Muscle layer of duodenum (tissue), 2 donors: ENCODE measurements at regions not wholly inside any gene's neighbourhood (a gene's known extent, or its start where the extent isn't known, plus 50 kb on each side); places are given as distances from the start of the nearest gene placed in this dataset.

Experiments
- H3K27ac ChIP-seq: one replicate; pipeline ENCODE4 v1.7.0; 2013; ENCODE audit warnings: mild to moderate bottlenecking, low read length
- H3K27me3 ChIP-seq: one replicate; pipeline ENCODE4 v1.7.0; 2013; ENCODE audit warnings: low read depth, mild to moderate bottlenecking, control low read depth, low read length
- H3K36me3 ChIP-seq, 2 donors: one replicate each; pipeline ENCODE4 v1.7.0; 2013; ENCODE audit warnings: low read length in 2 of 2, control low read depth in 1 of 2, mild to moderate bottlenecking in 1 of 2; ENCODE audit not compliant: insufficient read depth in 2 of 2, control insufficient read depth in 1 of 2
- H3K4me1 ChIP-seq, 2 donors: one replicate each; pipeline ENCODE4 v1.7.0; 2013; ENCODE audit warnings: low read length in 2 of 2, mild to moderate bottlenecking in 2 of 2, control low read depth in 1 of 2, moderate library complexity in 1 of 2; ENCODE audit not compliant: insufficient read depth in 2 of 2, control insufficient read depth in 1 of 2
- H3K4me3 ChIP-seq, 2 donors: one replicate each; pipeline ENCODE4 v1.7.0; 2013; ENCODE audit warnings: low read length in 2 of 2, low read depth in 1 of 2, mild to moderate bottlenecking in 1 of 2
- H3K9me3 ChIP-seq, 2 donors: one replicate each; pipeline ENCODE4 v1.7.0; 2013; ENCODE audit warnings: low read length in 2 of 2, control low read depth in 1 of 2, mild to moderate bottlenecking in 1 of 2; ENCODE audit not compliant: control insufficient read depth in 1 of 2
- donor health status: healthy.

DNA sequence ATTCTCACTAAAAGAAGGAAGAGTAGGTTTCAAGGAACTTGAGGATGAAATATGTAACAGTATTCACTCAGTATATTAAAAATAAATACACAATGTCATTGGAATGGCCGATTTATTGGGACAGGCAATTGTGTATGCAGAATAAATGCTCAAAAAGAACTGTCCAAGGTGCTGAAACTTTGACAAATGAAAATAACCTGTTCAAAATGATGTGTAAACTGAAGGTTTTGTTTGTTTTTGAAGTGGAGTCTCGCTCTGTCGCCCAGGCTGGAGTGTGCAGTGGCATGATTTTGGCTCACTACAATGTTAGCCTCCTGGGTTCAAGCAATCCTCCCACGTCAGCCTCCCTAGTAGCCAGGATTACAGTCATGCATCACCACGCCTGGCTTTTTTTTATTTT is 318.7 kb upstream of the RBFOX1 start:
- H3K9me3 ChIP-seq: peaks cover 0 to 4% of the 10 kb centered on the region in 2 donors
- H3K36me3 ChIP-seq: no peaks in the 10 kb centered on the region
- H3K4me3 ChIP-seq: no peak overlapping the region
- H3K27ac ChIP-seq: no peak overlapping the region
- H3K4me1 ChIP-seq: no peaks in the 10 kb centered on the region
- H3K27me3 ChIP-seq: no peaks in the 10 kb centered on the region

DNA sequence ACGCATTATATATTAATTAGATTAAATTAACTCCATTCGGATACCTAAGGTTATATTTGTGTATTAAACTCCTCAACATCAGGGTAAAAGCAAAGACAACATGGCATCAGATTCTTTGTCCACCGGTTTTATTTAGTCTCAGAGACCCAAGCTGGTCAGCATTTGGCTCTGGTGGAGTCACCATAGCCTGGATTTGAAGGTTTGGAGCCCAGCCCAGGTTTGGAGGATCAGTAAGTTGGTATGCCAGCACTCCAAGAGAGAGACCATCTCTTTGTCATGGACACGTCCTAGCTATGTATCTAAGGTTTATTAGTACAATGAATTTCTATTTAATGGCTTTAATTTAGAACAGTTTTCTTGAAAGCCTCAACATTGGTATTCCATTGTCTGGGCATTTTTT is 328.4 kb upstream of the RBFOX1 start:
- Histone ChIP-seq H3K27ac (no peak overlapping the region), H3K4me3 (no peak overlapping the region)

DNA sequence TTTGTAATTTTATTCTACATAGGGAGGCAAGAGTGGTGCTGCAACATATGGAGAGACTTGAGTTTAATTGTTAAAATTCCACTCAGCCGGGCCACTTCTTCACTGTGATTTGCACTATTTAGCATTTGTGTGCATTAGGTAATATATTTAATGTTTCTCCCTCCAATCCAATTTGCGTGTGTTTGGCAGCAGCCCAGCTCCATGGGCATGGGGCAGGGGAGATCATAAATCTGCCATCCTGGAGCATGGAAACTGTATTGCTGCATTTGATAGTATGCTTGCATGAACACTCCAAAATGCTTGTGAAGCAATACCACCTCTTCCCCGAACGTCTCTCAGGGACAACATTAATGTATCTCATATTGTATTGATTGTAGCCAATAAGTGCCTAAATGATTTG is 339.1 kb upstream of the RBFOX1 start:
- Histone ChIP-seq H3K36me3 (no peaks in the 10 kb centered on the region), H3K4me1 (no peaks in the 10 kb centered on the region), H3K9me3 (no peaks in the 10 kb centered on the region), H3K27ac (no peak overlapping the region), H3K4me3 (no peak overlapping the region), H3K27me3 (no peaks in the 10 kb centered on the region)

More for the DNA sequence above, 328.4 kb upstream of the RBFOX1 start:
- no peaks in the 10 kb centered on the region for H3K4me1 ChIP-seq
- no peaks in the 10 kb centered on the region for H3K9me3 ChIP-seq
- no peaks in the 10 kb centered on the region for H3K36me3 ChIP-seq
- H3K27me3 ChIP-seq: no peaks in the 10 kb centered on the region

DNA sequence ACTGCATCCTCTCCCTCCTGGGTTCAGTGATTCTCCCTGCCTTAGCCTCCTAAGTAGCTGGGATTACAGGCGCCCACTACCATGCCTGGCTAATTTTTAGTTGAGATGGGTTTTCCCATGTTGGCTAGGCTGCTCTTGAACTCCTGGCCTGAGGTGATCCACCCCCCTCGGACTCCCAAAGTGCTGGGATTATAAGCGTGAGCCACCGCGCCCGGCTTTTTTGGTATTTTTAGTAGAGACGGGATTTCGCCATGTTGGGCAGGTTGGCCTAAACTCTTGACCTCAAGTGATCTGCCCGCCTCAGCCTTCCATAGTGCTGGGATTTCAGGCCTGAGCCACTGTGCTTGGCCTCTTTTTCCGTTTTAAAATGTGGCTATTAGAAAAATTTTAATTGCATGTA is 343.8 kb upstream of the RBFOX1 start:
- H3K36me3 ChIP-seq: no peaks in the 10 kb centered on the region
- H3K27ac ChIP-seq: no peak overlapping the region
- no peaks in the 10 kb centered on the region for H3K9me3 ChIP-seq
- no peaks in the 10 kb centered on the region for H3K4me1 ChIP-seq
- no peaks in the 10 kb centered on the region for H3K27me3 ChIP-seq
- no peak overlapping the region for H3K4me3 ChIP-seq

DNA sequence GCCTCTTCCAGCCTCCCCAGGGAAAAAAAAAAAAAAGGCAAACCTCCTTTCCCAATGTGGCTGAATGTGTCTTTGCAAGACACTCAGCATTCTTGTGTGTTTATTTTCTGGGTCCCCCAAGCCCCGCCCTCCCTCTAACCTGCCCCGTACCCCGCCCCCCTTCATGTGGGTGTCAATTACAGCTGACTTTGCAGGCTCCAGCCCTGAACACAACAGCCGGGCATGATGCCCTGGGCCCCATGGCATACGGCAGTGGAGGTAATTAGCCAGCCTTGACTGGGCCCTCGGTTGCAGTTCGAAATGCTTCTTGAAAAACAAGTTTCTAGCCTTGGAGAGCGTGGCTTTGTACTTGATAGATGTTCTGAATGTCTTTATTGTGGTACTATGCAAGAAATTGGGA is 354.7 kb upstream of the RBFOX1 start:
- Histone ChIP-seq H3K4me3 (no peak overlapping the region), H3K36me3 (no peaks in the 10 kb centered on the region), H3K27me3 (no peaks in the 10 kb centered on the region), H3K9me3 (no peaks in the 10 kb centered on the region), H3K4me1 (no peaks in the 10 kb centered on the region), H3K27ac (no peak overlapping the region)

DNA sequence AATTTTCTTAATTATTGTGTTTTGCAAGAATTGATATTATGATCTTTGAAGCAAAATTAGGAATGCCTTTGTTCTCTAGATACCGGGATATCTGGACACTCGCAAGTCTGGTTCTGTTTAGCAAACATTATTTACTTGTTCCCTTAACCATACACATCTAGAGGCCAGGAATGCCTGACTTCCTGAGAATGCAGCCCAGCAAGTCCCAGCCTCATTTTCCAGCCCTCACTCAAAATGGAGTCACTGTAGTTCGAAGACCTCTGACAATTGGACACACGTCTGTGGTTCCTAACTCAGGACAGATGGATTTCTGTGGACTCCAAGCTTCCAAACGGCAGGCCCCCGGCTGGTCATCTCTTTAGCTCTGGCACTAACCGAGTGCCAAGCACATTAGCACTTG is 355.4 kb upstream of the RBFOX1 start:
- Histone ChIP-seq H3K27ac (no peak overlapping the region), H3K4me3 (no peak overlapping the region), H3K27me3 (no peaks in the 10 kb centered on the region), H3K9me3 (no peaks in the 10 kb centered on the region), H3K4me1 (no peaks in the 10 kb centered on the region), H3K36me3 (no peaks in the 10 kb centered on the region)

DNA sequence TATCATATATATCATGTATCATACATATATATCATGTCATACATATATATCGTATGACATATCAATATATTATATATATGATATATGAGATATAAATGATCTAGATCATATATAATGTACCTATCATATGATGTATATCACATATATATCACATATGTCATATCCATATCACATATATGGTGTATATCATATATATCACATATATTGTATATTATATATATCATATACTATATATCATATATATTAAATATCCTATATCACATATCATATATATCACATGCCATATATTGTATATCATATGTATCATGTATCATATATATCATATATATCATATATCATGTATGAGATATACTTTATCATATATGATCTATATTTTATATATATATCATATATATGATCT is 355.9 kb upstream of the RBFOX1 start:
- H3K27me3 ChIP-seq: no peaks in the 10 kb centered on the region
- H3K27ac ChIP-seq: no peak overlapping the region
- H3K36me3 ChIP-seq: no peaks in the 10 kb centered on the region
- H3K4me3 ChIP-seq: no peak overlapping the region
- H3K9me3 ChIP-seq: no peaks in the 10 kb centered on the region
- H3K4me1 ChIP-seq: no peaks in the 10 kb centered on the region

DNA sequence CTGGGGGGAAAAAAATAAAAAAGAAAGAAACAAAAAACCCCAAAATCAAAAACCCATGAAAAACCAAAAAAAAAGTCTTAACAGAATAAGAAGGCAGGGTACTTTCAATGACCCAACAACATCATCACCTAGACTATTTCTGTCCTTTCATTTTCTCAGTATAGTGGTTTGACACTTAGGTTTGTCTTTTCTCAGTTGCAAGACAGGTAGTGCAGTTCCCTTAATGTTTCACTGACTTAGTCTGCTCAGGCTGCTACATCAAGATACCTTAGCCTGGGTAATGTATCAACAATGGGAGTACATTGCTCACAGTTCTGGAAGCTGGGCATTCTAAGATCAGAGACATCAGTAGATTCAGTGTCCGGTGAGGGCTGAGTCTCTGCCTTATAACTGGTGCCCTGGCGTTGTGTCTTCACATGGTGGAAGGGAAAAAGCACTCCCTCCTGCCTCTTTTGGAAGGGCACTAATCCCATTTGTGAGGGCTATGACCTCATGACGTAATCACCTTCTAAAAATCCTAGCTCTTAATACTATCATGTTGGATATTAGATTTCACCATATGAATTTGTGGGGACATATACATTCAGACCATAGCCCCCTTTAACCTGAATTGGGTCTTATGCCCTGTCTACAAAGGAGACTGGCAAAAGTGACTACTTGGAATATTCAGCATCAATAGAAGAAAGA is 362.3 kb upstream of the RBFOX1 start:
- Histone ChIP-seq H3K4me1 (no peaks in the 10 kb centered on the region), H3K36me3 (no peaks in the 10 kb centered on the region), H3K9me3 (no peaks in the 10 kb centered on the region), H3K27ac (no peak overlapping the region), H3K4me3 (no peak overlapping the region), H3K27me3 (no peaks in the 10 kb centered on the region)

DNA sequence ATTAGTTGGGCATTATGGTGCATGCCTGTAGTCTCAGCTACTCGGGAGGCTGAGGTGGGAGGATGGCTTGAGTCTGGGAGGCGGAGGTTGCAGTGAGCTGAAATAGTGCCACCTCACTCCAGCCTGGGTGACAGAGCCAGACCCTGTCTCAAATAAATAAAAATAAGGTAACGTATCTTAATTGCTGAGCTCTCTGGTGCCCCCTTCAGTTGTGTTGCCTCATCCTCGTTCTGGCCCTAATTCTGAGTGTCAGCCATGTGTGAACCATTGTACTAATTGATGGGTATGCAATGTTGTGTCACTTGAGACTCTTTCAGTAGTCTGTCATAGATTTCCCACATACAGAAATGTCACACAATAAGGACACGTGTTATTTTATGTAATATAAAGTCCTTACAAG is 363.1 kb upstream of the RBFOX1 start:
- Histone ChIP-seq H3K4me3 (no peak overlapping the region), H3K36me3 (no peaks in the 10 kb centered on the region), H3K4me1 (no peaks in the 10 kb centered on the region), H3K27me3 (no peaks in the 10 kb centered on the region), H3K9me3 (no peaks in the 10 kb centered on the region), H3K27ac (no peak overlapping the region)

DNA sequence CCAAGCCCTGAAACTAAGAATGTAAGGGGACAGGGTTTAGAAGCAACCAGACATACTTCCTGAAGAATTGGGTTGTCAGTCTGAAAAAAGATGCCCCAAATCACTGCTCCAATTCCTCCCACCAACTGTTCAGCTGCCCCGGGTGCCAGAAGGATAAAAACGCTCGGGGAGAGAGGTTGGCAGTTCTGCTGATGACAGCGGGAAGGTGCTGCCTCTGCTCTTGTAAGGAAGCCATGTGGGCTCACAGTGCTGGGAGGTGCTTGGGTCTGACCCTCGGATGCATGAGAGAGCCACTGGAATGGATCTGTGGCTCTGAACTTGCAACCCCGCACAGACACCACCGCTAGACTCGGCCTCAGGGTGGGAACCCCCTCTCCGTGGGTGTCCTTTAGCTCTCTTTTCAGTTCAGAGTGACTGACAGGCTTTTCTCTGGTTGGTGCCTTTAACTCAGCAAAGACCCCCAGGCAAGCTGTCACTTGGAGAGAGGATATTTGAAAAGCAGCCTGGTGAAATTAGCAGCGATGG is 364.8 kb upstream of the RBFOX1 start:
- H3K36me3 ChIP-seq: no peaks in the 10 kb centered on the region
- H3K4me1 ChIP-seq: no peaks in the 10 kb centered on the region
- no peaks in the 10 kb centered on the region for H3K27me3 ChIP-seq
- H3K9me3 ChIP-seq: no peaks in the 10 kb centered on the region
- H3K4me3 ChIP-seq: no peak overlapping the region
- H3K27ac ChIP-seq: no peak overlapping the region

DNA sequence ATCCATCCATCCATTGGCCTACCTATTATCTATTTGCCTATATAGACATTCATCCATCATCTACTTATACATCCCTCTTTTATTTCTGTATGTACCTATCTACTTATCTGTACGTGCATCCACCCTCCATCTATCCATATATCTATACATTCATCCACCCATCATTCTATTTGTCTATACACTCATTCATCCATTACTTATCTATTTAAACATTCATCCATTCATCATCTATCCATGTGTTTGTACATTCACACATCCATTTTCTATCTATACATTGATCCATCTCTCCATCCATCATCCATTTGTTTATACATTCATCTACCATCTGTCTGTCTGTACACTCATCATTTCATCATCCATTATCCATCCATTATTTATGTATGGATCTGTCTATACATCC is 365.7 kb upstream of the RBFOX1 start:
- Histone ChIP-seq H3K27ac (no peak overlapping the region), H3K27me3 (no peaks in the 10 kb centered on the region), H3K9me3 (no peaks in the 10 kb centered on the region), H3K4me3 (no peak overlapping the region), H3K4me1 (no peaks in the 10 kb centered on the region), H3K36me3 (no peaks in the 10 kb centered on the region)

DNA sequence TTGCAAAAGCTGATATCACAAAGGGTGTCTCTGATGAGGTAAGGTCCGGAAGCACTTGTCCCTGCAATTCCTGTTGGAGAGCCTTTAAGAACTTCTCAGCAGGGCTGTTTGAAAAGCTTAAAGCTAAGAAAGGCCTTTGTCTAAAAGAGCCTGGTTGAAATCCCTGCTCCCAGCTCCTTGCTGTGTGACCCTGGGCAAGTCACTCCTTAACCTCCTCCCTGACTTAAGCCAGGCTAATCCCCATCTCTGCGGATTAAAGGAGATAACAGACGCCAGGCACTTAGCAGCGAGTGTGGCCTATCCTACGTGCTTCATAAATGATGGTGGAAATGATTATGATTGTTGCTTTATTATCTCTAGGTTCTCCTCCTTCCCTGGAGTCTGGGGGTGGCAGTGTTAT is 368.0 kb upstream of the RBFOX1 start:
- Histone ChIP-seq H3K4me1 (no peaks in the 10 kb centered on the region), H3K36me3 (no peaks in the 10 kb centered on the region), H3K27ac (no peak overlapping the region), H3K27me3 (no peaks in the 10 kb centered on the region), H3K4me3 (no peak overlapping the region), H3K9me3 (no peaks in the 10 kb centered on the region)
